CD4-positive, alpha-beta T cell treated with Interleukin-21 for 1 hour (primary cell): ENCODE measurements at regions not wholly inside any gene's neighbourhood (a gene's known extent, or its start where the extent isn't known, plus 50 kb on each side); places are given as distances from the start of the nearest gene placed in this dataset.

Experiments used
- DNase-seq: peaks from one replicate; pipeline ENCODE4 v3.0.0-alpha.2; 2020

DNA sequence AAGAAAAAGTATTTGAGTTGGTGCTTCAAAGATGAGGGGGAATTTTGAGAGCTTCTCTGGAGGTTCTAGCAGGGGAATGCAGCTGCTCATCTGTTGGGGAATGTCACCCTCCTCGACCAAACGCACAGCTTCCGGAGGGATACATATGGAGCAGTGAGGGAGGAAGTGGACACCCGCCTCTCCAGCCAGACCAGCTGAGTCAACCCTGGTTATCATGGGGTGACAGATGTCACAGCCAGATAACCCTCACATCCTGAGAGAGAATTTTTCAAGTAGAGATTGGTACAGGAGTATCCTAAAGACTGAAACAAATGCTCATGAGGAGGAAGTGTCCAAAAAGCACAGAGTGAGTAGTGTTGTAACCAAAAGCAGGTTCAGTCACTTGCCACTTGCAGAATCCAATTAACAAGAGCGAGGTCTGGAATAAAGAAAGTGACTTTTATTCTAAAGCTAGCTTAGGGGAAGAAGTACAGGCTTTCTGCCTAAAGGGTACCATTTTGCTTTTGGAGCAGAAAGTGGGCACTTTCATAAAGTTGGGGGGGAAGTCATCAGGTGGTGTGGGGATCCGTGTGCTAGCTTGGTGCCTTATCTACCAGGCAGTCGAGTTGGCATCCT, 395.2 kb downstream of the RAD51AP2 start:
- DNase-seq = no peak

- no peak for DNase-seq
Observed at GRCh38 chr2:17115466-17115865, 402.8 kb downstream of the RAD51AP2 start.

- no peak for DNase-seq
Observed at GRCh38 chr2:17115042-17115441, 403.2 kb downstream of the RAD51AP2 start.

DNA sequence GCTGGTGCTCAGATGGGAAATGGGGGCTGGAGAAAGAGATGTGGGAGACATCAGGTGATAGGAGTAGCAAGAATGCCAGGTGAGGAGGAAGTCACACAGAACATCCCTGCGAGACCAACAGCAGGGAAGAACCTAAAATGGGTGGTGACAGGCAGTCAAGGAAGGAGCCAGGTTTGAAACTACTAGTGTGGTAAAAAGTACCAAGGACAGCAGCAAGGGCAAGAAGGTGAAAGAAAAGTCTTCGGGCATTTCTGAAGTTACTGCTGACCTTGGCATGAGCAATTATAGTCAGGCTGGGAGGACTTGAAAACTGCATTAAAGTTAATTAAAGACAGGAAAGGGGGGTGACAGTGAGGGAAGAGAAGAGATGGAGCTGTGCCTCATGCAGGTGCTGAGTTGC, 410.4 kb downstream of the RAD51AP2 start:
- no peak for DNase-seq

GRCh38 chr2:17107151-17107550, 411.1 kb downstream of the RAD51AP2 start:
- DNase-seq = no peak

GRCh38 chr2:17106418-17106817, 411.8 kb downstream of the RAD51AP2 start:
- DNase-seq = no peak

GRCh38 chr2:17104454-17104853, 413.8 kb downstream of the RAD51AP2 start:
- DNase-seq = no peak

DNA sequence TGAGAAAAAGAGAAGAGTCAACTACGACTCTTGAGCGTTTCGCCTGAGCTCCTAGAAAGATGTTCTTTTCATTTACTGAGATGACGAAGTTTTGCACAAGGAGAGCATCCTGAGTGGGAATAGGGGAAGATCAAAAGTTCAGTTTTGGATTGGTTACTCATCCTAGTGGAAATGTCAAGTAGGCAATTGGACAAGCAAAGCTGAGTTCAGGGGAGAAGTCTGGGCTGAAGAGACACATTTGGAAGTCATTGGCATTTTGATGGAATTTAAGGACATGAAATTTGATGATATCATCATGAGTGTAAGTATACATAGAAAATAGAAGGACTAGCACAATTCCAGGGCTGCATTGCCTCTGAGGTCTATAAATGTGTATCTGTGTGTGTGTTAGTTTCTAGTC, 416.6 kb downstream of the RAD51AP2 start:
- no peak for DNase-seq

DNA sequence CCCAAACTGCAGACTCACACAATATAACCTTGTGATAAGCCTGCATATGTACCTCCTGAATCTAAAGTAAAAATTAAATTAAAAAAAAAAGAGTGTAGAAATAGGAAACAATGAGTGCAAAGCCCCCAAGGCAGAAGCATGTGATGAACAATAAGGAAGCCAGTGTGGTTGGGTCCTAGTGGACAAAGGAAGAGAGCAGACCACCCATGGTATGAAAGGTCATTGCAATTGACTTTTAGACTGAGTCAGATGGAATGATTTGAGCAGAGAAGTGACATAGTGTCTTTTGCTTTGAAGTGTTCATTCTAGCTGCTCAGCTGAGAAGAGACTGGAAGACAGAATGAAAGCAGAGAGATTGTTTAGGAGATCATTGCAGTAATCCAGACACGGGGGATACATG, 417.1 kb downstream of the RAD51AP2 start:
- no peak for DNase-seq

DNA sequence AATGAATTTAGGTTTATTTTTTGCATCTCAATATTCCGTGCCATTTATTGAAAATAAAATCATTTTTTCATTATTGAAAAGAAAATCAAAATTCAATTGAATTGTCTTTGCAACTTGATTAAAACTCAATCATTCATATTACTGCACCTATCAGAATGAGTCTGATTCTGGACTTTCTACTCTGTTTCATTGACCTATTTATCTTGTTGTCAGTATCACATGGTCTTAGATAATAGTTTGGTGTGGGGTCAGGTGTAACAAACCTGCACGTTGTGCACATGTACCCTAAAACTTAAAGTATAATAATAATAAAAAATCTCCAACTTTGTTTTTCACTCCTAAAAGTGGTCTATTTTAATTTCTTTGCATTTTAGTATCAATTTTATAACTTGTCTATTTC, 422.9 kb downstream of the RAD51AP2 start:
- DNase-seq = no peak

DNA sequence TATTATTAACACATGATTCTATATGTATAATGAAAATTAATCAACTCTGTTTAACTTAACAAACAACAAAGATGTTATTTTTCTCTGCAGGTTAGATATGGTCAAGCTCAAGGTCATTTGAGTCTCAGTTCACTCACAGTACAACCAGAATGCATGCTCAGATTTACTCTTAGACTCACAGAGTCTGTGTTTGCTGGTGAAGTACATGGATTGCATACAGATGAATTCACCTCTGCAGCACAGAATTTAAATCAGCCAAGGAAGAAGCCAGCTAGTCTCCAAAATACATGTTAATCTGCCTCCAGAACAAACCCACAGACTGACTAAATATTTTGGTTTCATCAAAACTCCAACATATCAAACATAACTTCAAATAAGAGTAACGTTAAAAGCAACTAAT, 424.5 kb downstream of the RAD51AP2 start:
- DNase-seq = no peak

DNA sequence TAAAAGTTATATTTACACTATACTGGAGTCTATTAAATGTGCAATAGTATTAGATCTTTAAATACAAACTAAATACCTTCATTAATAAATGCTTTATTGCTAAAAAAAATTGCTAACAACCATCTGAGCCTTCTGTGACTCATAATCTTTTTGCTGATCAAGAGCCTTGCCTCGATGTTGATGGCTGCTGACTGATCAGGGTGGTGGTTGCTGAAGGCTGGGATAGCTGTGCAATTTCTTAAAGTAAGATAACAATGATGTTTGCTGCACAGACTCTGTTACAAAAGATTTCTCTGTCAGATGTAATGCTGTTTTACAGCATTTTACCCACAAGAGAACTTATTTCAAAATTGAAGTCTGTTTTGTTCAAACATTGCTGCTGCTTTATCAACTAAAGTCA, 421.4 kb upstream of the CYRIA start:
- no peak for DNase-seq

DNA sequence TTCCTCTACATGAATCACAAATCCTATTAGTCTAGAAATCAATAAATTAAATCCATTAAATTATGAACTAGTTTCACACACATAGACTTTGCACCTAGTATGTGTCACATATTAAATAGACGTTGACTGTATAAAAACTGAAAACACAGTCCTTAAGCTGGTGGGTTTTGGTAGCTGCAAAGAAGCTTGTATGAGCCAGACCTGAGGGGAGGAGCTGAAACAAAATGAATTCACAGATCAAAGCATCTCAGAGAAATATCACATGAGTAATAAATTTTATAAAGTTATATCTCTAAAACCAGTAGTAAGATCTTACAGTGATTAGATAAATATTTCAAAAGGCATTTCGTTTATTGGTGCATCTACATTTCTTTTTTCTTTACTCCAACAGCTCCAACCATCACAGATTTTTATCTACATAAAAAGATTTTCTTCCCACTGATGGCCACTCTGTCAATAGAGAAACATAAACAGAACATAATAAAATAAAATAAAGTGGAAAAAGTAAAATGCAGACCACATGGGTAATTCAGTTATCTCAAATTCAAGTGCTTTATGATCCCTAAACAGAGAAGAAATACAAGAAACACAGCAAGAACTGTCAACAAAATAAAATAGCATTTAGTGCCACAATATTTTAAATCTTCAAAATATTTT, 420.0 kb upstream of the CYRIA start:
- no peak for DNase-seq

DNA sequence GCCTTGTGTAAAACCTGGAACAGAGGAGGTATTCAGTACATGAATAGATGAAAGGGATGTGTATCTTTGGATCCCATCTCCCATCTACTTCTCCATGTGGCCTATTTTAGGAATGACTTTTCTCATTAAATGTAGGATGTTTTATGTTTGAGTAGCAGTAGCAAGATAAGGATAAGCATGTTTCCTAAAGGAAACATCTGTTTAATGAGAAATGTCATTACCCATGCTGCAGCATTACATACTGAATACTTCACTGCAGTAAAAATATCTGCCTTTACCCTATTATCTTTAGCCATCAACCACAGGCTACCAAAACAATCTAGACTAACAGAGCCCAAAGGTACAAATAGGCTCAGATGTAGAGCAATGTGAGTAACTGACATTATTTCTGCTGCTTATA, 419.2 kb upstream of the CYRIA start:
- no peak for DNase-seq

DNA sequence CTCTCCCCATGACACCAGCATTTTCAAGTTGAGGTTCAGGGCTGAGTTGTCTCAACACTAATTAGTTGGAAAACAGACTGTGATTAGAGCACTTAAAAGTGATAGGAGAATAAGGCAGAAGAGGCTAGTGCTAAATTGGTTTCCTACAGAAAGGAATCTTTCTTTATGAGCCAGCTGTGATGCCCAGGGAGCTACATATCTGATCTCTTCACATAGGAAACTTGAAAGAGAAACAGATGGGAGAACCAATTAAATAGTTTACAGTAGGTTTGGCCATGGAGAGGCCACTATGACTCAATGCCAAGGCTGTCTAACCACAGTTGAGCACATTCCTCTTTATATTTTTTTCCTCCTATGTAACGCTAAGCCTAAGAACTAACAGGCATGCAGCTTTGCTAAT, 418.3 kb upstream of the CYRIA start:
- DNase-seq = no peak

GRCh38 chr2:17079262-17079661, 413.6 kb upstream of the CYRIA start:
- DNase-seq = no peak

GRCh38 chr2:17076533-17076932, 410.9 kb upstream of the CYRIA start:
- DNase-seq = no peak

GRCh38 chr2:17070711-17071110, 405.1 kb upstream of the CYRIA start:
- no peak for DNase-seq

DNA sequence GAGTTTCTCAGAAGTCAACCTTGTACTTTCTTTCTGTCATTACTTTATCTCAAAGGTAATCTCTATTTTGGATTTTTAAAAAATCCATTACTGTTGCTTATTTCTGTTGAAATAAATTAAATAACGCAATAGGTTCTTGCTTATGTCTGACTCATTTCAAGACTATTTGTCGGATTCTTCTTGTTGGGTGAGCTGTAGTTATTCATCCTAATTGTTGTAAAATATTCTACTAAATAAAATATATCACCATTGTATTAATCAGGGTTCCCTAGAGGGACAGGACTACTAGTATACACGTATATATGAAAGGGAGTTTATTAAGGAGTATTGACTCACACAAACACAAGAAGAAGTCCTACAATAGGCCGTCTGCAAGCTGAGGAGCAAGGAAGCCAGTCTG, 403.9 kb upstream of the CYRIA start:
- no peak for DNase-seq

- no peak for DNase-seq
Observed at GRCh38 chr2:17068021-17068420, 402.4 kb upstream of the CYRIA start.

GRCh38 chr2:17065536-17065935, 399.9 kb upstream of the CYRIA start:
- no peak for DNase-seq

DNA sequence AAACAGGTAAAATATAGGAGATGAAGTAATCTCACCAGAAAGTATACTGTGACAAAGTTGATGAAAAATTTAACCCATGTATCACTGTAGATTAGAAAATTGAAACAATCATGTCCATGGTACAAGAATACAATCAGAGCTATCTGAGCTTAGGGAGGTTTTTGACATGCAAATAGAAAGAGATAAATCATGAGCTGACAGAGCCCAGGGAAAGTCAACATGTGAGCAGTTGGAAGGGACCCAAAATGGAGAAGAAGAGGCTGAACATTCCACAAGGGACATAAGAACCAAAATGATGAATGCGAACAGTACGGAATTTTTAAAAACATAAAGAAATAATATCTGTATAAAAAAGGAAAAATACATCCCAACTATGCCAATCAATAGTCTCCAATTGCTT, 395.4 kb upstream of the CYRIA start:
- DNase-seq = no peak

- DNase-seq = no peak
Observed at GRCh38 chr2:17059458-17059857, 393.8 kb upstream of the CYRIA start.

- DNase-seq = no peak
Observed at GRCh38 chr2:17058772-17059402, 393.3 kb upstream of the CYRIA start.
